ENCODE measurements at regions not wholly inside any gene's neighbourhood (a gene's known extent, or its start where the extent isn't known, plus 50 kb on each side); places are given as distances from the start of the nearest gene placed in this dataset.

DNA sequence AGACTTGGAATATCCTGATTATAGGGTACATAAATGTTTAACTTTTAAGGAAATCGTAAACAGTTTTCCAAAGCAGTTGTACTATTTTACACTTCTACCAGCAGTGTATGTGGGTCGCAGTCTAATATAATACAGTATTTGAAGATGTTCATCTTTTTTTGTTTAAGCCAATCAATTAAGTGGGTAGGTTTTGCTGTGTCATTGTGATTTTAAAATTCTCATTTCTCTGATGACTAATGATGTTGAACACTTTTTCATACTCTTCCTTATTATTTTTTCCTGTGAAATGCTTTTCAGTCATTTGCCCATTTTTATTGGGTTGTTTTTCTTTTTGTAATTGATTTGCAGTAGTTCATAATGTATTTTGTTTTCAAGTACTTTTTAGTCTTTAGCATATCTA lies 2689.7 kb downstream of the PCDH9 start:
- no peak for DNase-seq (ENCODE audit: low spot score)
- 86% methylated on average over 2 of the region's 2 CpGs for WGBS
- no peaks in the 10 kb centered on the region for H3K36me3 ChIP-seq (ENCODE audit: control insufficient read depth in 4 of 4, insufficient read depth in 3 of 4, low read depth in 1 of 4, low read length in 3 of 4)
- TF ChIP-seq, protein P1, sequence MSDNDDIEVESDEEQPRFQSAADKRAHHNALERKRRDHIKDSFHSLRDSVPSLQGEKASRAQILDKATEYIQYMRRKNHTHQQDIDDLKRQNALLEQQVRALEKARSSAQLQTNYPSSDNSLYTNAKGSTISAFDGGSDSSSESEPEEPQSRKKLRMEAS (IDR thresholded peaks at IDR 0.05) = no peak
- TF ChIP-seq TAF1 (conservative IDR thresholded peaks at IDR 0.05) = no peak
- no peak for TF ChIP-seq FOXA2 (IDR thresholded peaks at IDR 0.05)
- no peak for TF ChIP-seq HNF4A (conservative IDR thresholded peaks at IDR 0.05)
- TF ChIP-seq, protein P2, sequence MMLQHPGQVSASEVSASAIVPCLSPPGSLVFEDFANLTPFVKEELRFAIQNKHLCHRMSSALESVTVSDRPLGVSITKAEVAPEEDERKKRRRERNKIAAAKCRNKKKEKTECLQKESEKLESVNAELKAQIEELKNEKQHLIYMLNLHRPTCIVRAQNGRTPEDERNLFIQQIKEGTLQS (IDR thresholded peaks at IDR 0.05) = no peak
- no peak for TF ChIP-seq EGR1 (IDR thresholded peaks at IDR 0.05; ENCODE audit: low read depth in 2 of 2)
- TF ChIP-seq JUND (IDR thresholded peaks at IDR 0.05) = no peak
- no peak for TF ChIP-seq RXRA (IDR thresholded peaks at IDR 0.05)
- no peak for TF ChIP-seq RAD21 (IDR thresholded peaks at IDR 0.05)
- no peak for TF ChIP-seq NR2F2 (IDR thresholded peaks at IDR 0.05)
- TF ChIP-seq HNF4G (IDR thresholded peaks at IDR 0.05) = no peak
- no peak for TF ChIP-seq YY1 (IDR thresholded peaks at IDR 0.05)
- no peak for TF ChIP-seq FOXA1 (IDR thresholded peaks at IDR 0.05)
- TF ChIP-seq, protein P3, sequence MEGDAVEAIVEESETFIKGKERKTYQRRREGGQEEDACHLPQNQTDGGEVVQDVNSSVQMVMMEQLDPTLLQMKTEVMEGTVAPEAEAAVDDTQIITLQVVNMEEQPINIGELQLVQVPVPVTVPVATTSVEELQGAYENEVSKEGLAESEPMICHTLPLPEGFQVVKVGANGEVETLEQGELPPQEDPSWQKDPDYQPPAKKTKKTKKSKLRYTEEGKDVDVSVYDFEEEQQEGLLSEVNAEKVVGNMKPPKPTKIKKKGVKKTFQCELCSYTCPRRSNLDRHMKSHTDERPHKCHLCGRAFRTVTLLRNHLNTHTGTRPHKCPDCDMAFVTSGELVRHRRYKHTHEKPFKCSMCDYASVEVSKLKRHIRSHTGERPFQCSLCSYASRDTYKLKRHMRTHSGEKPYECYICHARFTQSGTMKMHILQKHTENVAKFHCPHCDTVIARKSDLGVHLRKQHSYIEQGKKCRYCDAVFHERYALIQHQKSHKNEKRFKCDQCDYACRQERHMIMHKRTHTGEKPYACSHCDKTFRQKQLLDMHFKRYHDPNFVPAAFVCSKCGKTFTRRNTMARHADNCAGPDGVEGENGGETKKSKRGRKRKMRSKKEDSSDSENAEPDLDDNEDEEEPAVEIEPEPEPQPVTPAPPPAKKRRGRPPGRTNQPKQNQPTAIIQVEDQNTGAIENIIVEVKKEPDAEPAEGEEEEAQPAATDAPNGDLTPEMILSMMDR (IDR thresholded peaks at IDR 0.05; ENCODE audit: low read depth, low read length, missing input control) = no peak
- no peak for TF ChIP-seq SP1 (IDR thresholded peaks at IDR 0.05)
- no peak for TF ChIP-seq GABPA (IDR thresholded peaks at IDR 0.05 in 1 of 2, conservative IDR thresholded peaks at IDR 0.05 in 1 of 2)
- TF ChIP-seq, protein P4, sequence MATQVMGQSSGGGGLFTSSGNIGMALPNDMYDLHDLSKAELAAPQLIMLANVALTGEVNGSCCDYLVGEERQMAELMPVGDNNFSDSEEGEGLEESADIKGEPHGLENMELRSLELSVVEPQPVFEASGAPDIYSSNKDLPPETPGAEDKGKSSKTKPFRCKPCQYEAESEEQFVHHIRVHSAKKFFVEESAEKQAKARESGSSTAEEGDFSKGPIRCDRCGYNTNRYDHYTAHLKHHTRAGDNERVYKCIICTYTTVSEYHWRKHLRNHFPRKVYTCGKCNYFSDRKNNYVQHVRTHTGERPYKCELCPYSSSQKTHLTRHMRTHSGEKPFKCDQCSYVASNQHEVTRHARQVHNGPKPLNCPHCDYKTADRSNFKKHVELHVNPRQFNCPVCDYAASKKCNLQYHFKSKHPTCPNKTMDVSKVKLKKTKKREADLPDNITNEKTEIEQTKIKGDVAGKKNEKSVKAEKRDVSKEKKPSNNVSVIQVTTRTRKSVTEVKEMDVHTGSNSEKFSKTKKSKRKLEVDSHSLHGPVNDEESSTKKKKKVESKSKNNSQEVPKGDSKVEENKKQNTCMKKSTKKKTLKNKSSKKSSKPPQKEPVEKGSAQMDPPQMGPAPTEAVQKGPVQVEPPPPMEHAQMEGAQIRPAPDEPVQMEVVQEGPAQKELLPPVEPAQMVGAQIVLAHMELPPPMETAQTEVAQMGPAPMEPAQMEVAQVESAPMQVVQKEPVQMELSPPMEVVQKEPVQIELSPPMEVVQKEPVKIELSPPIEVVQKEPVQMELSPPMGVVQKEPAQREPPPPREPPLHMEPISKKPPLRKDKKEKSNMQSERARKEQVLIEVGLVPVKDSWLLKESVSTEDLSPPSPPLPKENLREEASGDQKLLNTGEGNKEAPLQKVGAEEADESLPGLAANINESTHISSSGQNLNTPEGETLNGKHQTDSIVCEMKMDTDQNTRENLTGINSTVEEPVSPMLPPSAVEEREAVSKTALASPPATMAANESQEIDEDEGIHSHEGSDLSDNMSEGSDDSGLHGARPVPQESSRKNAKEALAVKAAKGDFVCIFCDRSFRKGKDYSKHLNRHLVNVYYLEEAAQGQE (IDR thresholded peaks at IDR 0.05) = no peak
- TF ChIP-seq, protein P5, sequence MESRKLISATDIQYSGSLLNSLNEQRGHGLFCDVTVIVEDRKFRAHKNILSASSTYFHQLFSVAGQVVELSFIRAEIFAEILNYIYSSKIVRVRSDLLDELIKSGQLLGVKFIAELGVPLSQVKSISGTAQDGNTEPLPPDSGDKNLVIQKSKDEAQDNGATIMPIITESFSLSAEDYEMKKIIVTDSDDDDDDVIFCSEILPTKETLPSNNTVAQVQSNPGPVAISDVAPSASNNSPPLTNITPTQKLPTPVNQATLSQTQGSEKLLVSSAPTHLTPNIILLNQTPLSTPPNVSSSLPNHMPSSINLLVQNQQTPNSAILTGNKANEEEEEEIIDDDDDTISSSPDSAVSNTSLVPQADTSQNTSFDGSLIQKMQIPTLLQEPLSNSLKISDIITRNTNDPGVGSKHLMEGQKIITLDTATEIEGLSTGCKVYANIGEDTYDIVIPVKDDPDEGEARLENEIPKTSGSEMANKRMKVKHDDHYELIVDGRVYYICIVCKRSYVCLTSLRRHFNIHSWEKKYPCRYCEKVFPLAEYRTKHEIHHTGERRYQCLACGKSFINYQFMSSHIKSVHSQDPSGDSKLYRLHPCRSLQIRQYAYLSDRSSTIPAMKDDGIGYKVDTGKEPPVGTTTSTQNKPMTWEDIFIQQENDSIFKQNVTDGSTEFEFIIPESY (IDR thresholded peaks at IDR 0.05) = no peak
- H3K4me3 ChIP-seq (ENCODE audit: low read depth in 1 of 3, low read length in 3 of 3) = no peak overlapping the region
- H3K27ac ChIP-seq (ENCODE audit: low read depth in 1 of 2, low read length in 2 of 2) = no peak overlapping the region
- H3K27me3 ChIP-seq (ENCODE audit: control insufficient read depth in 4 of 4, insufficient read depth in 4 of 4, low read length in 3 of 4) = peaks cover 0 to 2% (median 0%) of the 10 kb centered on the region in 4 donors
- no peaks in the 10 kb centered on the region for H3K4me1 ChIP-seq (ENCODE audit: control insufficient read depth in 4 of 4, insufficient read depth in 4 of 4, low read length in 3 of 4)
- H3K9me3 ChIP-seq (ENCODE audit: control insufficient read depth in 4 of 4, low read length in 3 of 4) = no peaks in the 10 kb centered on the region
- H3K9ac ChIP-seq (ENCODE audit: low read depth in 1 of 2, low read length in 2 of 2) = no peak overlapping the region

Data from liver (tissue), 8 donors.